ENCODE measurements at regions not wholly inside any gene's neighbourhood (a gene's known extent, or its start where the extent isn't known, plus 50 kb on each side); places are given as distances from the start of the nearest gene placed in this dataset.

GRCh38 chr4:102170910-102171309 lies 174.4 kb downstream of the SLC39A8 start:
- TF ChIP-seq, protein P1, sequence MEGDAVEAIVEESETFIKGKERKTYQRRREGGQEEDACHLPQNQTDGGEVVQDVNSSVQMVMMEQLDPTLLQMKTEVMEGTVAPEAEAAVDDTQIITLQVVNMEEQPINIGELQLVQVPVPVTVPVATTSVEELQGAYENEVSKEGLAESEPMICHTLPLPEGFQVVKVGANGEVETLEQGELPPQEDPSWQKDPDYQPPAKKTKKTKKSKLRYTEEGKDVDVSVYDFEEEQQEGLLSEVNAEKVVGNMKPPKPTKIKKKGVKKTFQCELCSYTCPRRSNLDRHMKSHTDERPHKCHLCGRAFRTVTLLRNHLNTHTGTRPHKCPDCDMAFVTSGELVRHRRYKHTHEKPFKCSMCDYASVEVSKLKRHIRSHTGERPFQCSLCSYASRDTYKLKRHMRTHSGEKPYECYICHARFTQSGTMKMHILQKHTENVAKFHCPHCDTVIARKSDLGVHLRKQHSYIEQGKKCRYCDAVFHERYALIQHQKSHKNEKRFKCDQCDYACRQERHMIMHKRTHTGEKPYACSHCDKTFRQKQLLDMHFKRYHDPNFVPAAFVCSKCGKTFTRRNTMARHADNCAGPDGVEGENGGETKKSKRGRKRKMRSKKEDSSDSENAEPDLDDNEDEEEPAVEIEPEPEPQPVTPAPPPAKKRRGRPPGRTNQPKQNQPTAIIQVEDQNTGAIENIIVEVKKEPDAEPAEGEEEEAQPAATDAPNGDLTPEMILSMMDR (conservative IDR thresholded peaks at IDR 0.05; ENCODE audit: low read depth, low read length) = no peak
- TF ChIP-seq EZH2 (IDR thresholded peaks at IDR 0.05; ENCODE audit: borderline replicate concordance, low read depth, low read length, poor library complexity, severe bottlenecking) = no peak

All from A673 (cell line).